CD4-positive, alpha-beta T cell treated with Interleukin-4 for 1 hour (primary cell): ENCODE measurements at regions not wholly inside any gene's neighbourhood (a gene's known extent, or its start where the extent isn't known, plus 50 kb on each side); places are given as distances from the start of the nearest gene placed in this dataset.
"Not testable (repeated sequence)": the region's sequence is repeated elsewhere in the genome, so short reads cannot be mapped to it uniquely, and the experiment has no call there.

Source experiments
- DNase-seq, 2 donors: peaks; one replicate each; pipeline ENCODE4 v3.0.0-alpha.2; 2020 to 2022

DNA sequence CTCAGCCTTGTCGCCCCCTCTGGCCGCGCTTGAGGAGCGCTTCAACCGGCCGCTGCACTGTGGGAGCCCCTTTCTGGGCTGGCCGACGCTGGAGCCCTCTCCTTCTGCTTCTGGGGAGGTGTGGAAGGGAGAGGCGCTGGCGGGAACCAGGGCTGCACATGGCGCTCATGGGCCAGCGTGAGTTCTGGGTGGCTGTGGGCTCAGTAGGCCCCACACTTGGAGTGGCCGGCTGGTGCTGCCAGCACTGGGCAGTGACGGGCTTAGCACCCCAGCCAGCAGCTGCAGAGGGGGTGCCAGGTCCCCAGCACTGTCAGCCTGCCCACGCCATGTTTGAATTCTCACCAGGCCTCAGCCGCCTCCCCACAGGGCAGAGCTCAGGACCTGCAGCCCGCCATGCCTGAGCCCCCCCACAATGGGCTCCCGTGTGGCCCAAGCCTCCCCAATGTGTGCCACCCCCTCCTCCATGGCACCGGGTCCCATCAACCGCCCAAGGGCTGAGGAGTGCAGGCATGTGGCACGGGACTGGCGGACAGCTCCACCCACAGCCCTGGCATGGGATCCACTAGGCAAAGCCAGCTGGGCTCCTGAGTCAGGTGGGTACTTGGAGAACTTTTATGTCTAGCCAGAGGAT lies 615.2 kb downstream of the TRIML1 start:
- DNase-seq = no peak

DNA sequence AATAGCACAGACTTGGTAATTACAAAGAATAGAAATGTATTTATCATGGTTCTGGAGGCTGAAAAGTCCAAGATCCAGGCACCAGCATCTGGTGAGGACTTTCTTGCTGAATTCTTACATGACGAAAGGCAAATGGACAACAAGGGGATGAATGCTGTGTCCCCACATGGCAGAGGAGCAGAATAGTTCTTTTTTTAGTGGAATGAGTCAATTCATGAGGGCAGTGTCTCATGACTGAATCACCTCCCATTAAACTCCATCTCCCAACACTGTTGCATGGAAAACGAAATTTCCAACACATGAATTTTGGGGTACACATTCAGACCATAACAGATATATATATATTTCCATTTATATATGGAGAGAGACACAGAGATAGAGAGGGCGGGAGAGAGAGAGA lies 628.3 kb downstream of the TRIML1 start:
- DNase-seq = no peak

DNA sequence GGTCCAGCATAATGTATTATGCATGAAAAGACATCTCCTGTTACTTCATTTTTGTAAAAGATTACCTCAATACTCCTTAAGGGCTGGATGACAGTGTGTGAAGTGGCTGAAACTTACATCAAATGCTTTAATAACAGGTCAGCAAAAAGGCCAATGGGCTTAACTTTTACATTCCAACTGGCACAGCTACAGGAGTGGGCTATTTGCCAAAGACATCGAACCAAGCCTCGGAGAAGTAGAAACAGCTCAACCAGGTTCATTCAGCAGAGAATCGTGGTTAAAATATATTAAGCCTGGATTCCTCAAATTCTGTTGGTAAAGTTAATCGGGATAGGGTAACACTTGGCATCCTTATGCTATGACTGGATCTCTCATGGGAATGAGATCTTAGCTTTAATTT lies 639.7 kb downstream of the TRIML1 start:
- no peak for DNase-seq

DNA sequence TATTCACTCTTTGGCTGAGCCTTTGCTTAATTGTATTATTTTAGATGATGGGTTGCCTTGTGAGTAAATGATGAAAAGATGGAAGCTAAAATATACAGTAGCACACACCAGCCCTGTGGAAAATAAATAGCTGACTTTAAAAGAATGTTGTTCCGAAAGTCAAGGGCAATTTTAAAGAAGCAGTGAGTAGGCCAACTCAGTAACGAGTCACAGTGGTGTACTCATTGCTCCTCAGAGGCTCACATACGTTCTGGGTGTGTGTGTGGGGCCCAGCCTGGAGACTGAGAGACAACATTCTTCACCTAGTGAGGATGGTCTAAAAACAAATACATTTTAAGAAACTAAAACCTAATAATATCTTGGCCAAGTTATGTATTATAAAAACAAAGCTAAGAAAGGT lies 640.3 kb downstream of the TRIML1 start:
- no peak for DNase-seq

GRCh38 chr4:188780028-188780427 lies 640.8 kb downstream of the TRIML1 start:
- DNase-seq = no peak

DNA sequence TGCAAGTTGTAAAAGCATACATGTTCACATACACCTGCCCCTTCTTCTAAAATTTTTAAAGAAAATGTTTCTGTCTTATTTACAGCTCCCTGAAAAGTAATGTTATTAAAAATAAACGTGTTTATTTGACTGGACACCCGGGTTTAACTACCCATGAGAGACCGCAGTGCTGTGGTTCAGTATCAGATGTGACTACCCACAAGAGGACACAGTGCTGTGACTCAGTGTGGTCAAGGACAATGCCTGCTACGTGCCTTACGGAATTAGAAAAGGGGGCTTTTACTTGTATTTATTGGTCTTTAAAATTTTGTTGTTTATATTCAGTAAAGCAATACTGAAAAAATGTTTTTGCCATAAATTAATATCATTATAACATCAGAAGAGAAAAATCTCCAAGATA lies 641.4 kb downstream of the TRIML1 start:
- no peak for DNase-seq

DNA sequence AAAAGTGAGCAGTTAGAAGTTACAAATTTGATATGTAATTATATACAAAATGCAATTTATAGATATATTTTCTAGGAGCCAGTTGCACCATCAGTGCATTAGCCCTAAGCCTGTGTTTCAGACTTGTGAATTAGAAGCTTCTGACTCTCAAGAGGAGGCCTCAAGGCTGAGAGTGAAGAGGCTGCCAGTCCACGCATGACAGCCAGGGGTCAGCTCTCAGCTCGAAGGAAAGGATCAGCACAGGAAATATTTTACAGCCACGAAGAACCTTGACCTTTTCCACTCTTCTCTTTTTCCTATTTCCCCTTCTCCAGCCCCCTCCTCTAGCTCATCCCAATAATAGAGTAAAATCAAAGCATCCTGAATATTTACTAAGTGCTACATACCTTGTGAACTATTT lies 642.4 kb downstream of the TRIML1 start:
- no peak for DNase-seq

- no peak for DNase-seq
These were observed 643.9 kb downstream of the TRIML1 start for GRCh38 chr4:188783175-188783574.

DNA sequence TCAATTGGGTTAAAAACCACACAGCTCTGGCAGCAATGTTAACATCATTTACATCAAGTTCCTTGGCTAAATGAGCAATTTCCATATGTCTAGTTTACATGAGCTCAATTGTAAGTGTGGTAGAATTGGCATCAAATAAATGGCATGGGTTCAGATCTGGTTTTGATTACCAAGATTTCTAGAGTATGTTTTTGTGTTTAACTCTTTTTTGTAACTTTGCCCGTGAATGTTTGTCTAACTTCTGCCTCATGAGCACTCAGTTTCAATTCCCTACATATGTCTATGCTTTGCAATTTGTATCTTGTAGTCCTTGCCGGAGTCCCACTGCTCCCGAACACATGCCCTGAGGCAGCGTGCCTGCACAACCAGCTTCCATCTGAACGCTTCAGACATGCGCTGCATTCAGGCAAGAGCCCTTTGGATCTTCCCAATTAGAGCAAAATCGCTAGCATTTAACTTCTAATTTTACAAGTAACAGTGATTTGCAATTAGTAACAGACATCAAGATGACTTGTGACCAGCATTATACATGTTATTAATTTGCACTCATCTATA lies 644.4 kb downstream of the TRIML1 start:
- no peak for DNase-seq

DNA sequence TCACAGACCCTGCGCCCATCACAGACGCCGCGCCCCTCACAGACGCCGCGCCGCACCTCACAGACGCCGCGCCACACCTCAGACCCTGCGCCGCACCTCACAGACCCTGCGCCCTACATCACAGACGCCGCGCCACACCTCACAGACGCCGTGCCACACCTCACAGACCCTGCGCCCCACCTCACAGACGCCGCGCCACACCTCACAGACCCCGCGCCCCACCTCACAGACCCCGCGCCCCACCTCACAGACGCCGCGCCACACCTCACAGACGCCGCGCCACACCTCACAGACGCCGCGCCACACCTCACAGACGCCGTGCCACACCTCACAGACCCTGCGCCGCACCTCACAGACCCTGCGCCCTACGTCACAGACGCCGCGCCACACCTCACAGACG lies 657.4 kb downstream of the TRIML1 start:
- DNase-seq = not testable (repeated sequence)

- not testable (repeated sequence) for DNase-seq
These were observed 657.8 kb downstream of the TRIML1 start for GRCh38 chr4:188797011-188797410.

GRCh38 chr4:188804861-188805260 lies 665.6 kb downstream of the TRIML1 start:
- DNase-seq = no peak

DNA sequence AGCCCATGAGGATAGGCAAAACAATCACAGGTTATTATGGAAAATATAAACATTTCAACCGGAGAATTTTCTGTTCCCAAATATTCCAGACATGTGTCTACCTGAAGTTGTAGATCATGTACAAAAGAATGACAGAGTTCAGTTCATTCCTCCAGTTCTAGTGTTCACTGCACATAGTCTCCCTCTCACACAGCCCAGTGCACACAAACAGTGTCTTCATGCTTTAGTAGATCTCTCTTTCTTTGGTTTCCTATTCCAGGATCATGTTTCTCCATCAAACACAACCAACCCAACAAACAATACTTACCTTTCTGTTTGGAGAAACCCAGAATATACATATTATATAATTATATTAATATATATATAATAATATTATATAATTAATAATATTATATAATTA lies 671.9 kb downstream of the TRIML1 start:
- DNase-seq = no peak

- no peak for DNase-seq
These were observed 673.4 kb downstream of the TRIML1 start for GRCh38 chr4:188812644-188813043.

DNA sequence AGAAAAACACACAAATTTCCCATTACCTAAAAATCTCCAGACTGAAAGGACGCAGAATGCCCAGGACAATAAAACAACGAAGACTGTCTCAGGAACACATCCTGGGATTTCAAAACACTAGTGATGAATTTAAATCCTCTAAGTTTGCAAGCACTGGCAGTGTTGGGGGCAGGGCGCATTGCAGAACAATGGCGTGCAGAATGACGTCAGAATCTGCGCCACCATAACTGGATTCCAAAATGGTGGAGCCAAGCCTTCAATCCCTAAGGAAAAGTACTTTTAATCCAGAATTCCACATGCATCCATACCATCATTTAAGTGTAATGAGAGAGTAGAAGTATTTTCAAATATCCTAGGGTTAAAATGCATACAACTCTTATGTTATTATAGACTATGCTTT lies 679.1 kb downstream of the TRIML1 start:
- no peak for DNase-seq

GRCh38 chr4:188819233-188819632 lies 680.0 kb downstream of the TRIML1 start:
- no peak for DNase-seq

GRCh38 chr4:188821500-188821899 lies 682.3 kb downstream of the TRIML1 start:
- DNase-seq = no peak

DNA sequence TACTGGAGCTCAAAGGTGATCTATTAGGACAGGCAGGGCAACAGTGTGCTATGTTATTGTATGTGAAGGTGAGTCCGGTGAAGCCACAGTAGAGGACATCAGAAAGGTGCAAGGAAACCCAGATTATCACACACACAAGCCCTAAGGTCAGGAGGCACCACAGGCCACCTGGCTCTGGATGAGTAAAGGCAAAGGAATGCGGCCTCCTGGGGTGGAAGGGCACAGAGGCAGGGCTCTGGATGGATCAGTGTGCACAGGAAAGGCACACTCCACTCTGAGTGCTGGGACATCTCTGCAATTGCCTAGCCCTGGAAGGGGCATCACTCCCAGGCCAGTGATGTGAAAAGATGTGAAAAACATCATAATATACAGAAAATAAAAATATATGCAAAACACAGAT lies 683.5 kb downstream of the TRIML1 start:
- DNase-seq = no peak

DNA sequence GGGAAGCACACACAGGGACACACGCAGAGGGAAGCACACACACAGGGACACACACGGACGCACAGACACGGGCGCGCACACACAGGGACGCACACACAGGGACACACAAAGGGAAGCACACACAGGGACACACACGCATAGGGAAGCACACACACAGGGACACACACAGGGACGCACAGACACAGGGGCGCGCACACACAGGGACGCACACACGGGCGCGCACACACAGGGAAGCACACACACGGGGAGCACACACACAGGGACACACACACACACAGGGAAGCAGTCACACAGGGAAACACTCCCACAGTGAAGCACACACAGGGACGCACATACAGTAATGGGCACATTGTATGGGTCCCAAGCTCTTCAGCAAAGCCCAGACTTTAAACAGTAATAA lies 685.3 kb downstream of the TRIML1 start:
- DNase-seq = no peak

DNA sequence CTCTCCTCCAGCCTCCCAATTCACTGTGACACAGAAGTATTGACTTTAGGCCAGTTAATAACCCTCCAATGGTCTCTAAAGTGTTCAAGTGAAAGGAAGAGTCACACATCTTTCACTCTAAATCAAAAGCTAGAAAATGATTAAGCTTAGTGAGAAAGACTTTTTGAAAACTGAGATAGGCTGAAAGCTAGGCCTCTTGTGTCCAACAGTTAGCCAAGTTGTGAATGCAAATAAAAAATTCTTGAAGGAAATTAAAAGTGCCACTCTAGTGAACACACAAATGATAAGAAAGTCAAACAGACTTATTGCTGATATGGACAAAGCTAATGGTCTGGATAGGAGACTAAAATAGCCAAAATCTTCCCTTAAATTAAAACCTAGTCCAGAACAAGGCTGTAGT lies 687.2 kb downstream of the TRIML1 start:
- DNase-seq = no peak

GRCh38 chr4:188839704-188840103 lies 700.5 kb downstream of the TRIML1 start:
- no peak for DNase-seq

DNA sequence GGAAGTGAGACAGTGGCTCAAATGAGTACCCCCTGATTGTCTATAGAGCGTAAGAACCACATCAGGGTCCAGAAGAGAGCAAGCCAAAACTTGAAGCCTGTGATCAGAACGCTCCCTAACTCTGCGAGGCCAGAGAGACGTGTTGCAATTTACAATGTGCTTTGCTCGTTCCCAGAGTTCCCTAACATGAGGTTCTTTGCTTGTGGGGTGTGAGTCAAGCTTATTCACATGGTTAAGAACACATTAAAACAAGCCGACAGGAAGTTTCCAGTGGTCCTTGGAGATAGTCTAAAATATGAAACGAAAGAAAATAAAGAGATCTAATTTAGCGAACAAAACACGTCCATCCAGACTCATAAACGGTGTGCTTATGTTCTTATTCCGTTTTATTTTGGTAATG lies 702.3 kb downstream of the TRIML1 start:
- no peak for DNase-seq

- no peak for DNase-seq
These were observed 715.2 kb downstream of the TRIML1 start for GRCh38 chr4:188854436-188854835.

DNA sequence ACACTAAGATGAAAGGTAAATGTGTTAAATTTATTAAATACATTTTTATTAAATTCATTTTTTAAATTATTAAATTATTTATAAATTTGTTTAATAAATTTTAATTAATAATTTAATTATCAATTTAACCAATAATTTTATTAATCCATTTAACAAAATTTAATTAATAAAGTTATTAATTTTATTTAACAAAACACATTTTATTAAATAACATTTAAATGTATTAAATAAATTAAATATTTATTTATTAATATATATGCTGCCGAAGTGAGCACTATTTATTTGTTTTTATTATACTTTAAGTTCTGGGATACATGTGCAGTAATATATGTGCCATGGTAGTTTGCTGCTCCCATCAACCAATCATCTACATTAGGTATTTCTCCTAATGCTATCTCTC lies 719.5 kb downstream of the TRIML1 start:
- DNase-seq = no peak

GRCh38 chr4:188864741-188865140 lies 725.5 kb downstream of the TRIML1 start:
- DNase-seq = no peak
